Astrocyte (in vitro differentiated cells and primary cell): ENCODE measurements at regions not wholly inside any gene's neighbourhood (a gene's known extent, or its start where the extent isn't known, plus 50 kb on each side); places are given as distances from the start of the nearest gene placed in this dataset.

Experiments used
- DNase-seq: peaks from one replicate; pipeline ENCODE4 v3.0.0-alpha.2; 2010; ENCODE audit warnings: low read depth
- FAIRE-seq: peaks from 2 replicates; lab custom pipeline; 2011; peaks lifted over from hg19 to GRCh38; lab: Jason Lieb, UNC
- H2AFZ ChIP-seq: 2 replicates; pipeline ENCODE4 v1.6.0; 2012; ENCODE audit warnings: low read depth, low read length, inconsistent platforms
- H3K27ac ChIP-seq: 2 replicates; pipeline ENCODE4 v1.5.1; 2011; ENCODE audit warnings: low read depth, low read length, inconsistent platforms
- H3K27me3 ChIP-seq: 2 replicates; pipeline ENCODE4 v1.6.0; 2011; ENCODE audit warnings: low read length, inconsistent platforms; ENCODE audit not compliant: insufficient read depth
- H3K36me3 ChIP-seq: 2 replicates; pipeline ENCODE4 v1.5.1; 2011; ENCODE audit warnings: low read length, inconsistent platforms; ENCODE audit not compliant: insufficient read depth
- H3K4me1 ChIP-seq: 2 replicates; pipeline ENCODE4 v1.5.1; 2011; ENCODE audit warnings: low read length, inconsistent platforms; ENCODE audit not compliant: insufficient read depth
- H3K4me2 ChIP-seq: 2 replicates; pipeline ENCODE4 v1.6.0; 2012; ENCODE audit warnings: low read length, inconsistent platforms
- H3K4me3 ChIP-seq: 2 replicates; pipeline ENCODE4 v1.5.1; 2011; ENCODE audit warnings: low read depth, mild to moderate bottlenecking, low read length, inconsistent platforms; ENCODE audit not compliant: insufficient read depth
- H3K79me2 ChIP-seq: 2 replicates; pipeline ENCODE4 v1.6.0; 2012; ENCODE audit warnings: mild to moderate bottlenecking, low read length, inconsistent platforms; ENCODE audit not compliant: insufficient read depth
- H3K9ac ChIP-seq: 2 replicates; pipeline ENCODE4 v1.6.0; 2012; ENCODE audit warnings: mild to moderate bottlenecking, low read length, inconsistent platforms
- H3K9me3 ChIP-seq: 2 replicates; pipeline ENCODE4 v1.5.1; 2012; ENCODE audit warnings: low read depth, mild to moderate bottlenecking, low read length, inconsistent platforms; ENCODE audit not compliant: insufficient read depth
- H4K20me1 ChIP-seq: 2 replicates; pipeline ENCODE4 v1.6.0; 2012; ENCODE audit warnings: low read length, inconsistent platforms; ENCODE audit not compliant: insufficient read depth
- H3K27ac Mint-ChIP-seq: one replicate; pipeline ENCODE4 v1.8.0; 2021; ENCODE audit warnings: mild to moderate bottlenecking, mixed read lengths; ENCODE audit not compliant: unreplicated experiment
- H3K27me3 Mint-ChIP-seq: one replicate; pipeline ENCODE4 v1.8.0; 2021; ENCODE audit warnings: low read depth, mixed read lengths; ENCODE audit not compliant: unreplicated experiment
- H3K36me3 Mint-ChIP-seq: one replicate; pipeline ENCODE4 v1.8.0; 2021; ENCODE audit warnings: low read depth, mixed read lengths; ENCODE audit not compliant: unreplicated experiment
- H3K4me1 Mint-ChIP-seq: one replicate; pipeline ENCODE4 v1.8.0; 2021; ENCODE audit warnings: low read depth, mixed read lengths; ENCODE audit not compliant: unreplicated experiment
- H3K4me3 Mint-ChIP-seq: one replicate; pipeline ENCODE4 v1.8.0; 2021; ENCODE audit warnings: mild to moderate bottlenecking, moderate library complexity, mixed read lengths; ENCODE audit not compliant: unreplicated experiment
- H3K9me3 Mint-ChIP-seq: one replicate; pipeline ENCODE4 v1.8.0; 2021; ENCODE audit warnings: mild to moderate bottlenecking, mixed read lengths; ENCODE audit not compliant: unreplicated experiment
- CTCF ChIP-seq: IDR thresholded peaks from 2 replicates; pipeline ENCODE4 v1.5.1; 2011; ENCODE audit warnings: low read depth, mild to moderate bottlenecking, inconsistent platforms, low read length, moderate library complexity; ENCODE audit not compliant: insufficient read depth
- EZH2 ChIP-seq: IDR thresholded peaks from 2 replicates; pipeline ENCODE4 v1.6.1; 2012; ENCODE audit warnings: mild to moderate bottlenecking, low read length, inconsistent platforms; ENCODE audit not compliant: insufficient read depth

DNA sequence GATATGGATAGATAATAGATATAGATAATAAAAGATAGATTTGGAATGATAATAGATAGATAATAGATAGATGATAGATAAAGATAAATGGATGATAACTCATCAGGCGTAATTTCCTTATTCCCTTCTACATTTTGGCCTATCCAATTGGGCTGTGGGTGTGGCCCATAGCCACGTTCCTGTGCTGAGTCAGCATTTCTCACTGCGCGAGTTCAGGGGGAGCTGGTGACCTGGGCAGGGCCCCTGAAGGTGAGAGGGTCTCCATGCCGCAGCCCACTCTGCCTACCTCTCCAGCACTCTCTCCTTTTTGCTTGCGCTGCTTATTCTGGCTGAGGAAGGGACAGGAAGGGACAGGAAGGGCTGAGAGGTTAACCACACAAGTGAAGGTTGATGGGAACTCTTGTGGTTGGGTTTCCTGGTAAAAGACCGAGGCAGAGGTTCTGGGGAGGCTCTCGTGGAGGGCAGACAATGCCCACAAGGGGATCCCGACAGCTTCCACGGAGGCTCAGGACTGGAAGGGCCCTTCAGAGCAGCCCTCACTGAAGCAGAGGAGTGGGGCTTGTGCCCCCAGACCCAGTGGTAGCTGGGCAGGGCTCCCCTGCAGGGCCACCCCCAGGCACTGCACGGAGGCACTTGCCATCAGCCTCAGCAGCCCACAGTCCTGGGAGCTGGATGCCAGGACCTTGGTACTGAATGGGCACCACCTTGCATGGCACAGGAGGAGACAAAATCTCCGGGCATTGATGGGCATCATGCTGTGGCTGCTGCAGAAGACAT lies 247.3 kb upstream of the PITRM1 start:
- no peak for FAIRE-seq
- peaks cover 7% of the 10 kb centered on the region for H3K27me3 Mint-ChIP-seq

GRCh38 chr10:3418926-3419325 lies 246.3 kb upstream of the PITRM1 start:
- Mint-ChIP-seq H3K27me3 (peaks cover 15% of the 10 kb centered on the region), H3K9me3 (peaks cover 3% of the 10 kb centered on the region), H3K36me3 (peaks cover 4% of the 10 kb centered on the region), H3K27ac (no peak overlapping the region), H3K4me3 (no peak overlapping the region), H3K4me1 (no peaks in the 10 kb centered on the region)
- Histone ChIP-seq H3K36me3 (no peaks in the 10 kb centered on the region), H3K27ac (no peak overlapping the region), H3K9ac (no peak overlapping the region), H3K27me3 (no peaks in the 10 kb centered on the region), H3K4me3 (no peak overlapping the region), H2AFZ (no peak overlapping the region), H3K79me2 (no peaks in the 10 kb centered on the region), H3K9me3 (no peaks in the 10 kb centered on the region), H4K20me1 (no peaks in the 10 kb centered on the region), H3K4me1 (peaks cover 2% of the 10 kb centered on the region), H3K4me2 (no peak overlapping the region)
- DNase-seq (no peak), FAIRE-seq (no peak)
- TF ChIP-seq CTCF, result no peak
- no peak for TF ChIP-seq EZH2

More for the DNA sequence above, 247.3 kb upstream of the PITRM1 start:
- no peak overlapping the region for H3K27ac ChIP-seq
- Mint-ChIP-seq H3K9me3 (peaks cover 2% of the 10 kb centered on the region), H3K27ac (no peak overlapping the region), H3K4me3 (no peak overlapping the region), H3K4me1 (peaks cover 1% of the 10 kb centered on the region), H3K36me3 (no peaks in the 10 kb centered on the region)
- DNase-seq, result no peak
- no peak overlapping the region for H2AFZ ChIP-seq
- no peak overlapping the region for H3K4me3 ChIP-seq
- no peaks in the 10 kb centered on the region for H3K27me3 ChIP-seq
- H3K9me3 ChIP-seq, result no peaks in the 10 kb centered on the region
- H3K9ac ChIP-seq, result no peak overlapping the region
- H4K20me1 ChIP-seq, result no peaks in the 10 kb centered on the region
- no peak for TF ChIP-seq CTCF
- TF ChIP-seq EZH2, result no peak
- no peaks in the 10 kb centered on the region for H3K79me2 ChIP-seq
- no peaks in the 10 kb centered on the region for H3K36me3 ChIP-seq
- peaks cover 7% of the 10 kb centered on the region for H3K4me1 ChIP-seq
- H3K4me2 ChIP-seq, result no peak overlapping the region

GRCh38 chr10:3418041-3418754 lies 245.6 kb upstream of the PITRM1 start:
- Histone ChIP-seq H3K27me3 (no peaks in the 10 kb centered on the region), H3K4me1 (no peaks in the 10 kb centered on the region), H4K20me1 (no peaks in the 10 kb centered on the region), H3K9me3 (no peaks in the 10 kb centered on the region), H3K36me3 (no peaks in the 10 kb centered on the region), H3K9ac (no peak overlapping the region), H3K4me2 (no peak overlapping the region), H2AFZ (no peak overlapping the region), H3K79me2 (no peaks in the 10 kb centered on the region), H3K27ac (no peak overlapping the region), H3K4me3 (no peak overlapping the region)
- DNase-seq (peak; percentile 44), FAIRE-seq (no peak)
- H3K4me3 Mint-ChIP-seq, result no peak overlapping the region
- H3K9me3 Mint-ChIP-seq, result peaks cover 3% of the 10 kb centered on the region
- H3K27ac Mint-ChIP-seq, result no peak overlapping the region
- peaks cover 5% of the 10 kb centered on the region for H3K36me3 Mint-ChIP-seq
- H3K27me3 Mint-ChIP-seq, result peaks cover 17% of the 10 kb centered on the region
- no peaks in the 10 kb centered on the region for H3K4me1 Mint-ChIP-seq
- TF ChIP-seq EZH2 (no peak), CTCF (no peak)
